BLaER1 (cell line): ENCODE measurements at regions not wholly inside any gene's neighbourhood (a gene's known extent, or its start where the extent isn't known, plus 50 kb on each side); places are given as distances from the start of the nearest gene placed in this dataset.
"Not testable (repeated sequence)": the region's sequence is repeated elsewhere in the genome, so short reads cannot be mapped to it uniquely, and the experiment has no call there.

Experiments
- H3K27ac ChIP-seq: shearing (Covaris generic); formaldehyde crosslinking; 2 replicates; pipeline ENCODE4 v1.8.1; 2022
- H3K27me3 ChIP-seq: shearing (Covaris generic); formaldehyde crosslinking; 2 replicates; pipeline ENCODE4 v1.8.1; 2022
- H3K36me3 ChIP-seq: shearing (Covaris generic); formaldehyde crosslinking; 2 replicates; pipeline ENCODE4 v1.8.1; 2022
- H3K4me1 ChIP-seq: shearing (Covaris generic); formaldehyde crosslinking; 2 replicates; pipeline ENCODE4 v1.8.1; 2022
- H3K4me2 ChIP-seq: shearing (Covaris generic); formaldehyde crosslinking; 2 replicates; pipeline ENCODE4 v1.8.1; 2022
- H3K4me3 ChIP-seq: shearing (Covaris generic); formaldehyde crosslinking; 2 replicates; pipeline ENCODE4 v1.8.1; 2022
- H3K9ac ChIP-seq: shearing (Covaris generic); formaldehyde crosslinking; 2 replicates; pipeline ENCODE4 v1.8.1; 2022
- H3K9me3 ChIP-seq: shearing (Covaris generic); formaldehyde crosslinking; 2 replicates; pipeline ENCODE4 v1.8.1; 2022
- H4K20me1 ChIP-seq: shearing (Covaris generic); formaldehyde crosslinking; 2 replicates; pipeline ENCODE4 v1.8.1; 2022
- Cebpa-rat ChIP-seq: shearing (Covaris generic); IDR thresholded peaks from 2 replicates; pipeline ENCODE4 v1.8.1; 2022

DNA sequence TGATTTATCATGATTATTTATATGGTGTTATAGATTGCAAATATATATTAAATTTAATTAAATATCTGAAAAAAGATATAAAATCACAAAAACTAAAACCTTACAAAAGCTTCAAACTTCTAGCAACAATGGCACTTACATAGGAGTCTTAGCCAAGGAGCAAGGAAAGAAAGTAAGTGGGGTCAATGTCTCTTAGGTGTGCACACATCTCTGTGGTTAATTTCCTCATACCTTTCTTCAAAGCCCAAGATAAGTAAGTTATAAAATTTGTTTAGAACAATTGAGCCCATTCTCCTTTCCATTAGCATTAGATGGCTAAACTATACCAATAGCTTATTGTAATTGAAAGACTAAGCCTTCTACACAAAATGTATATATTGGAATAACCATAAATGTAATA lies 161.6 kb upstream of the PDE4D start:
- Histone ChIP-seq H3K27ac (no peak overlapping the region), H3K9ac (no peak overlapping the region), H3K4me1 (no peaks in the 10 kb centered on the region), H3K4me2 (no peak overlapping the region), H4K20me1 (no peaks in the 10 kb centered on the region), H3K36me3 (no peaks in the 10 kb centered on the region), H3K27me3 (no peaks in the 10 kb centered on the region), H3K4me3 (no peak overlapping the region), H3K9me3 (peaks cover 6% of the 10 kb centered on the region; the same call in 1 of the 2 replicates)
- no peak for TF ChIP-seq Cebpa-rat

GRCh38 chr5:60041996-60042664 lies 148.6 kb upstream of the PDE4D start:
- H3K4me1 ChIP-seq, H3K4me3 ChIP-seq, H4K20me1 ChIP-seq, H3K36me3 ChIP-seq, H3K9ac ChIP-seq, H3K27ac ChIP-seq, H3K4me2 ChIP-seq, H3K9me3 ChIP-seq, H3K27me3 ChIP-seq: not testable (repeated sequence)

- H3K27me3 ChIP-seq, H3K4me2 ChIP-seq: not testable (repeated sequence)
Observed at GRCh38 chr5:60041508-60041907, 148.0 kb upstream of the PDE4D start.

GRCh38 chr5:60036192-60036938 lies 142.8 kb upstream of the PDE4D start:
- Histone ChIP-seq H3K4me2 (no peak overlapping the region), H3K27ac (no peak overlapping the region), H3K27me3 (no peaks in the 10 kb centered on the region), H3K9ac (no peak overlapping the region), H3K9me3 (no peaks in the 10 kb centered on the region), H3K36me3 (no peaks in the 10 kb centered on the region), H3K4me3 (no peak overlapping the region), H4K20me1 (no peaks in the 10 kb centered on the region), H3K4me1 (no peaks in the 10 kb centered on the region)
- no peak for TF ChIP-seq Cebpa-rat

More at GRCh38 chr5:60041508-60041907, 148.0 kb upstream of the PDE4D start:
- H3K4me1 ChIP-seq, H3K36me3 ChIP-seq, H3K9ac ChIP-seq, H3K9me3 ChIP-seq, H4K20me1 ChIP-seq, H3K4me3 ChIP-seq, H3K27ac ChIP-seq: not testable (repeated sequence)

DNA sequence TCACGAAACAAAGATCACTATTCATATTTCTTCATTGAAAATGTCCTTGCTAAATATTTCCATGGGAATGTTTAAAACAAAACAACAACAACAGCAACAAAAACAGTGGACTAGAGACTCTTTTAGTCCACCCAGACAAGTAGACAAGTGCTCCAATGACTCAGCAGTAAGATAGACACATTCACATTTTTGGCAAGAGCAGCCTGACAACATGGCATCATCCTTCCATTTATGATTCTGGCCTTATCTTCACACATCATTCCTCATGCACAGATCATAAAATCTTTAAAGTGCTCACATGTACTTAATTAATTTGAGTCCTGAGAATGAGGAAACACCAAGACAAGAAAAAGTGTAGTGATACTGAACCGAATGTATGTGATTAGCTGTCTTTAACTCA lies 132.6 kb upstream of the PDE4D start:
- TF ChIP-seq Cebpa-rat: no peak
- H3K9ac ChIP-seq: no peak overlapping the region
- no peak overlapping the region for H3K4me2 ChIP-seq
- H3K27ac ChIP-seq: no peak overlapping the region
- H3K27me3 ChIP-seq: no peaks in the 10 kb centered on the region
- H3K4me1 ChIP-seq: no peaks in the 10 kb centered on the region
- no peak overlapping the region for H3K4me3 ChIP-seq
- no peaks in the 10 kb centered on the region for H3K36me3 ChIP-seq
- H4K20me1 ChIP-seq: no peaks in the 10 kb centered on the region
- H3K9me3 ChIP-seq: no peaks in the 10 kb centered on the region

GRCh38 chr5:60024104-60024503 lies 130.6 kb upstream of the PDE4D start:
- Histone ChIP-seq H3K36me3 (no peaks in the 10 kb centered on the region), H3K27me3 (no peaks in the 10 kb centered on the region), H3K4me3 (no peak overlapping the region), H4K20me1 (no peaks in the 10 kb centered on the region), H3K9me3 (no peaks in the 10 kb centered on the region), H3K4me1 (no peaks in the 10 kb centered on the region), H3K4me2 (no peak overlapping the region), H3K27ac (no peak overlapping the region), H3K9ac (no peak overlapping the region)
- TF ChIP-seq Cebpa-rat: no peak

GRCh38 chr5:60023255-60023654 lies 129.7 kb upstream of the PDE4D start:
- Histone ChIP-seq H3K36me3 (no peaks in the 10 kb centered on the region), H3K27ac (no peak overlapping the region), H3K4me3 (no peak overlapping the region), H3K9ac (no peak overlapping the region), H4K20me1 (no peaks in the 10 kb centered on the region), H3K4me2 (no peak overlapping the region), H3K27me3 (no peaks in the 10 kb centered on the region), H3K9me3 (no peaks in the 10 kb centered on the region), H3K4me1 (no peaks in the 10 kb centered on the region)
- TF ChIP-seq Cebpa-rat: no peak

DNA sequence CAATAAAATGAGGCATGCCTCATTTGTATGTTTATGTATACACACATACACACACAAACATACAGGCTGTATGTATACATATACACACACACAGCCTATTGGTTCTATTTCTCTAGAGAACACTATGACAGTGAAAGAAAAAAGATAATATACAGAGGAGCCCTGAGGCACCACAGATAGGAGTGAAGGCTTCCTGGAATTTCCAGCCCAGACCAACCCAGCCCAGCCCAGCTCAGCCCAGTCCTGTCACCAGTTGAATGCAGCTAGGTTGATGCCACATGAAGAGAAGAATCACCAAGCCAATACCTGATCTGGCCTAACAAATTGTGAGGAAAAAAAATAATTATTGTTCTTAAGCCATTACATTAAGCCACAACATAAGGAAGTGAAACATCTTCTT lies 126.9 kb upstream of the PDE4D start:
- no peak for TF ChIP-seq Cebpa-rat
- Histone ChIP-seq H3K9ac (no peak overlapping the region), H3K9me3 (peaks cover 7% of the 10 kb centered on the region; the same call in 1 of the 2 replicates), H3K27ac (no peak overlapping the region), H3K4me3 (no peak overlapping the region), H3K4me2 (no peak overlapping the region), H3K36me3 (no peaks in the 10 kb centered on the region), H3K27me3 (no peaks in the 10 kb centered on the region), H3K4me1 (no peaks in the 10 kb centered on the region), H4K20me1 (no peaks in the 10 kb centered on the region)

- H3K9ac ChIP-seq, H3K9me3 ChIP-seq, H3K36me3 ChIP-seq, H3K27ac ChIP-seq, H4K20me1 ChIP-seq, H3K4me1 ChIP-seq, H3K4me2 ChIP-seq, H3K27me3 ChIP-seq, H3K4me3 ChIP-seq: not testable (repeated sequence)
Observed at GRCh38 chr5:60018960-60019359, 125.4 kb upstream of the PDE4D start.

DNA sequence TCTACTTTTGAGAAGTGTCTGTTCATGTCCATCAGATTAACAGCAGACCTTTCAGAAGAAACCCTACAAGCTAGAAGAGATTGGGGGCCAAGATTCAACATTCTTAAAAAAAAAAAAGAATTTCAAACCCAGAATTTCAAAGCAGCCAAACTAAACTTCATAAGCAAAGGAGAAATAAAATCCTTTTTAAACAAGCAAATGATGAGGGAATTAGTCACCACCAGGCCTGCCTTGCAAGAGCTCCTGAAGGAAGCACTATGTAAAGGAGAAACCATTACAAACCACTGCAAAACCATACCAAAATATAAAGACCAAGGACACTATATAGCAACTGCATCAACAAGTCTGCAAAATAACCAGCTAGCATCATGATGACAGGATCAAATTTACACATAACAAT lies 124.6 kb upstream of the PDE4D start:
- Histone ChIP-seq H3K27ac (no peak overlapping the region), H3K9ac (no peak overlapping the region), H3K27me3 (no peaks in the 10 kb centered on the region), H3K4me1 (no peaks in the 10 kb centered on the region), H3K4me3 (no peak overlapping the region), H3K4me2 (no peak overlapping the region), H3K36me3 (no peaks in the 10 kb centered on the region), H3K9me3 (peaks cover 7% of the 10 kb centered on the region; the same call in 1 of the 2 replicates), H4K20me1 (no peaks in the 10 kb centered on the region)
- no peak for TF ChIP-seq Cebpa-rat
